ENCODE measurements at regions not wholly inside any gene's neighbourhood (a gene's known extent, or its start where the extent isn't known, plus 50 kb on each side); places are given as distances from the start of the nearest gene placed in this dataset.
"Not testable (repeated sequence)": the region's sequence is repeated elsewhere in the genome, so short reads cannot be mapped to it uniquely, and the experiment has no call there.

DNA sequence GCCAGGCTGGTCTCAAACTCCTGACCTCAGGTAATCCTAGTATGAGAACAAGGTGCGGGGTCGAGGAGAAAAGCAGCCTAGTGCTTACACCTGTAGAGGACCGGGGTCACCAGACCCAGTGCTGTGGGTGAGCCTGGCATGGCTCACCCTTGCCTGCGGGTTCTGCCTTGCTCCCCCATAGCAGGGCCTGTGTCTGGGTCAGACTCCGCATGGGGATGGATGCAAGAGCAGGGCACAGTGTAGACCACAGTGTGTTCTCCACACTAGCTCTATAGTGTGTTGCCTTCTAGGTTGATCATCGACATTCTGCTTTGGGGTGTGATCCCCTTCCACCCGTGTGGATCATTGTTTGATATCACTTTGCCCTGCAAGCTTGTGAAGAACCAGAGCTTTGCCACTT lies 135.7 kb downstream of the TP53TG3F start:
- not testable (repeated sequence) for TF ChIP-seq NR1H2 (CRISPR knock-in tag; IDR thresholded peaks at IDR 0.05); NR3C1 (CRISPR knock-in tag; conservative IDR thresholded peaks at IDR 0.05; ENCODE audit: low read depth); NR2C2 (CRISPR knock-in tag; IDR thresholded peaks at IDR 0.05); CREB1 (CRISPR knock-in tag; IDR thresholded peaks at IDR 0.05)
- TF ChIP-seq, protein P1, sequence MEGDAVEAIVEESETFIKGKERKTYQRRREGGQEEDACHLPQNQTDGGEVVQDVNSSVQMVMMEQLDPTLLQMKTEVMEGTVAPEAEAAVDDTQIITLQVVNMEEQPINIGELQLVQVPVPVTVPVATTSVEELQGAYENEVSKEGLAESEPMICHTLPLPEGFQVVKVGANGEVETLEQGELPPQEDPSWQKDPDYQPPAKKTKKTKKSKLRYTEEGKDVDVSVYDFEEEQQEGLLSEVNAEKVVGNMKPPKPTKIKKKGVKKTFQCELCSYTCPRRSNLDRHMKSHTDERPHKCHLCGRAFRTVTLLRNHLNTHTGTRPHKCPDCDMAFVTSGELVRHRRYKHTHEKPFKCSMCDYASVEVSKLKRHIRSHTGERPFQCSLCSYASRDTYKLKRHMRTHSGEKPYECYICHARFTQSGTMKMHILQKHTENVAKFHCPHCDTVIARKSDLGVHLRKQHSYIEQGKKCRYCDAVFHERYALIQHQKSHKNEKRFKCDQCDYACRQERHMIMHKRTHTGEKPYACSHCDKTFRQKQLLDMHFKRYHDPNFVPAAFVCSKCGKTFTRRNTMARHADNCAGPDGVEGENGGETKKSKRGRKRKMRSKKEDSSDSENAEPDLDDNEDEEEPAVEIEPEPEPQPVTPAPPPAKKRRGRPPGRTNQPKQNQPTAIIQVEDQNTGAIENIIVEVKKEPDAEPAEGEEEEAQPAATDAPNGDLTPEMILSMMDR (IDR thresholded peaks at IDR 0.05): not testable (repeated sequence)
- TF ChIP-seq, protein P2, sequence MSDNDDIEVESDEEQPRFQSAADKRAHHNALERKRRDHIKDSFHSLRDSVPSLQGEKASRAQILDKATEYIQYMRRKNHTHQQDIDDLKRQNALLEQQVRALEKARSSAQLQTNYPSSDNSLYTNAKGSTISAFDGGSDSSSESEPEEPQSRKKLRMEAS (CRISPR knock-in tag; IDR thresholded peaks at IDR 0.05): not testable (repeated sequence)
- TF ChIP-seq, protein P3, sequence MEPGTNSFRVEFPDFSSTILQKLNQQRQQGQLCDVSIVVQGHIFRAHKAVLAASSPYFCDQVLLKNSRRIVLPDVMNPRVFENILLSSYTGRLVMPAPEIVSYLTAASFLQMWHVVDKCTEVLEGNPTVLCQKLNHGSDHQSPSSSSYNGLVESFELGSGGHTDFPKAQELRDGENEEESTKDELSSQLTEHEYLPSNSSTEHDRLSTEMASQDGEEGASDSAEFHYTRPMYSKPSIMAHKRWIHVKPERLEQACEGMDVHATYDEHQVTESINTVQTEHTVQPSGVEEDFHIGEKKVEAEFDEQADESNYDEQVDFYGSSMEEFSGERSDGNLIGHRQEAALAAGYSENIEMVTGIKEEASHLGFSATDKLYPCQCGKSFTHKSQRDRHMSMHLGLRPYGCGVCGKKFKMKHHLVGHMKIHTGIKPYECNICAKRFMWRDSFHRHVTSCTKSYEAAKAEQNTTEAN (CRISPR knock-in tag; IDR thresholded peaks at IDR 0.05): not testable (repeated sequence)
- TF ChIP-seq, protein P4, sequence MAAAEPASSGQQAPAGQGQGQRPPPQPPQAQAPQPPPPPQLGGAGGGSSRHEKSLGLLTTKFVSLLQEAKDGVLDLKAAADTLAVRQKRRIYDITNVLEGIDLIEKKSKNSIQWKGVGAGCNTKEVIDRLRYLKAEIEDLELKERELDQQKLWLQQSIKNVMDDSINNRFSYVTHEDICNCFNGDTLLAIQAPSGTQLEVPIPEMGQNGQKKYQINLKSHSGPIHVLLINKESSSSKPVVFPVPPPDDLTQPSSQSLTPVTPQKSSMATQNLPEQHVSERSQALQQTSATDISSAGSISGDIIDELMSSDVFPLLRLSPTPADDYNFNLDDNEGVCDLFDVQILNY (CRISPR knock-in tag; IDR thresholded peaks at IDR 0.05): not testable (repeated sequence)

Measured in WTC11 (cell line).